ENCODE measurements at regions not wholly inside any gene's neighbourhood (a gene's known extent, or its start where the extent isn't known, plus 50 kb on each side); places are given as distances from the start of the nearest gene placed in this dataset.

- no peak for DNase-seq (ENCODE audit: low read depth)
Observed at GRCh38 chr13:52975969-52976368, 52.6 kb upstream of the OLFM4 start.

- no peak for DNase-seq (ENCODE audit: low read depth)
Observed at GRCh38 chr13:52975161-52975560, 53.5 kb upstream of the OLFM4 start.

DNA sequence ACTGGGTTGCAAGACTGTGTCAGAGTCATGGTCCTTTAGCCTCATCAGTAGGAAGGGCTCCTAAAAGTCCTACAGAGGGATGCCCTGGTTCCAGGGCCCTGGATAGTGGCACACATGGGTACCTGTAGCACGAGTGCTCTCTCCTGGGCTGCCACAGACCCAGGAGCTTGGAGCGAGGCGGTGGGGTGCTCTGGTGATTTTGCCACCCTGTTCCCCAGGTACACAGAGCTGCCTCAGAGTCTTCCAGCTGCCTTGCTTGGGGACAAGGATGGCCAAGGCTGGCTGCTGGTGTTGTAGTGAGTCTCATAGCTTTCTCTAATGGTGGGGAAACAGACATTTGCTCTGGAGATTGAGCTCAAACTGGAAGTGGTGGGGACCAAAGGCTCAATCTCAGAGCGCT, 53.9 kb upstream of the OLFM4 start:
- no peak for DNase-seq (ENCODE audit: low read depth)

DNA sequence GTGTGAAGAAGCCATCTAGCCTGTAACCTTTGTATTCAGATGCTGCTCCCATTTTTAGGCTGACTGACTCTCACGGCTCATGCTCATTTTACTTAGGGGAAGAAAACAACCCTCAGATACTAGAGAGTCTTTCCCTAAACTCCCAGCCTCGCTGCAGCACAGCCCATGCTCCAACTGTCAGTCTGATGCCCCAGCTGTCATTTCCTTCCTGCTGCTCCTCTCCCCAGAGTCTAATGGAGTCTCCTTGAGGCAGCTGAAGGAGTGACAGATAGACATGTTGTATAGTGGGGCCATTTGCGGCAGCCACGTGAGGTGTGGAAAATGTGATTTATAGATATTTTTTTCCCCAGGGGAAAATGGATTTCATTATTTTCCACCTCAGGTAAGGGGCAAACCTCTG, 59.2 kb upstream of the OLFM4 start:
- no peak for DNase-seq (ENCODE audit: low read depth)

GRCh38 chr13:52968074-52968700, 60.4 kb upstream of the OLFM4 start:
- DNase-seq (ENCODE audit: low read depth) = peak; percentile 7

GRCh38 chr13:52961987-52962386, 66.6 kb upstream of the OLFM4 start:
- DNase-seq (ENCODE audit: low read depth) = no peak

DNA sequence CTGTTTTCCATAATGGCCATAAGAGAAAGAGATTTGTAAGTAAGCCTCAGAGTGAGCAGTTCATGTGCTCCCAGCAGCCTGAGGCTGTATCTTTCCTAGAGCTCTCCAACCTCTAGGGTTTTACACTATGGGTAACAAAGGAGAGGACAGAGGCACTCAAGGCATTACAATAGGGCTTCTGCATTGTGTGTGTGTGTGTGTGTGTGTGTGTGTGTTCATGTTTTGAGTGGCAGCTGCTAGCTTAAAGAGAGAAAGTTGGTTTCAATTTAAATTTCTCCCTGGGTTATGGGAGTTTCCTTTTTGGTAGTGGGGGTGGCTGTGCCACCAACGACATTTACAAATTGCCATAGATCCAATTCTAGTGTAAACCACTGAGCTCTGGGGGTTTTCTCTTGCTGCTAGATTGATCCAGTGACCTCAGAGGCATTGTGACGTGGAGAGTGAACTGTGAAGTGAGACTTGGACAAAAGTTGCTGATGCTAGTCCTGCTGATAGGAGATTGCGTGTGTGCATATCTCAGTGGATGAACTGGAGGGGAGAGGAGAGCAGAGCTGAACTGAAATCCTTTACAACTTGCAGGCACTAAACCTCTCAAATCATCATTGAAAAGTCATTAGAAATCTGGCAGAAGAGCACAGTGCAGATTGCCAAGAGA, 67.2 kb upstream of the OLFM4 start:
- no peak for DNase-seq (ENCODE audit: low read depth)

DNA sequence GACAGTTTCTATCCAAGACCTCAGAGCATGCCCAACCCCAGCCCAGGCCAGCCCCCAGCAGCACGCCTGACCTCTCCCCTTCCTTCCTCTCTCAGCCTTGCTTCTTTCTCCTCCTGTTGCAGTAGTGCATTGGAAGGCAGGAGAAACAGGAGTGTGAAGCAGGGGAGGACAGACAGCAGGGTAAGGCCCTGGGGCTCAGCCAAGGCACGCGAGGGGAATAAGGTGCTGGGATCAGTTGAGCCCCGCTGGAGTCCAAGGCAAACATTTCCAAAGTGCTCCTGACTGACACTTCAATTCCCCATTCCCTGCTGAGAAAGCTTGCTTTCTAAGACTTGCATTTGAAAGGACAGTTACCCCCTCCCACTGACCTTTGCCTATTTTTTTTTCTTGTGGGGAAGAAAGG, 73.1 kb upstream of the OLFM4 start:
- no peak for DNase-seq (ENCODE audit: low read depth)

- DNase-seq (ENCODE audit: low read depth) = no peak
Observed at GRCh38 chr13:52954838-52955237, 73.8 kb upstream of the OLFM4 start.

- no peak for DNase-seq (ENCODE audit: low read depth)
Observed at GRCh38 chr13:52950436-52950956, 78.1 kb upstream of the OLFM4 start.

DNA sequence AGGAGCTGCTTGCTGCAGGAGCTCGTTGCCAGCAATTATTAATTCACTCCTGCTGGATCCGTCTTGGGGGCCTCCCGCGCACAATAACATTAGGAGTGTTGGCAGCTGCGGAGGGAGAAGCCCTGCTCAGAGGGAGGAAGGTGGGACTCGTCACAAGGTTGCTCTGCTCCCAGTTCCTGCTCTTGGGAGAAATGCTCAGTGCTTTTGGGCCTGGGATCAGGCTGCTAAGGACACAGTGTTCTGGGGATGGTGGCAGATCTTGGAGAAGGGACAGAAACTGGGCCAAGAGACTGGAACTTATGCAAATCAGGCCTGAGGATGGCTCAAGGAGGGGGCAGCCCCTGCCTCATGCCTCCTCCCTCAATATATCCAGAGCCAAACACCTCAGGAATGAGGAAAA, 78.9 kb upstream of the OLFM4 start:
- DNase-seq (ENCODE audit: low read depth) = no peak

DNA sequence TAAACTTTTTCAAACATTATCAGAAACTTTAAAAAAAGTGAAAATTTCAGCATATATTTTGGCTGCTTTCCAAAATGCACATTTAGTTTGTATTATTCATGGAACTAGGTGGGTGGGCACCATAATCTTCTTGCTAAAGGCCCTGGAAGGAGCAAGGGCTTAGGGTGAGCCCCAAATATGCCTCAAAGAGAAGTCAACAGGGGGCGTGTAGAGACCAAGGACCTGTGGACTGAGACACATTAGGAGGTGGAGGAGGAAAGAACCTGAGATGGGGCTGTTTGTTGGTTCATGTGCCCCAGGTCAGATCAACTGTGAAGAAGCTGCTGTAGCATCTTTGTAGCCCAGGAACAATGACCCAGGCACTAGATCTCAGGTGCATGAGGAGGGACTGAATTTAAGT, 79.6 kb upstream of the OLFM4 start:
- DNase-seq (ENCODE audit: low read depth) = no peak

DNA sequence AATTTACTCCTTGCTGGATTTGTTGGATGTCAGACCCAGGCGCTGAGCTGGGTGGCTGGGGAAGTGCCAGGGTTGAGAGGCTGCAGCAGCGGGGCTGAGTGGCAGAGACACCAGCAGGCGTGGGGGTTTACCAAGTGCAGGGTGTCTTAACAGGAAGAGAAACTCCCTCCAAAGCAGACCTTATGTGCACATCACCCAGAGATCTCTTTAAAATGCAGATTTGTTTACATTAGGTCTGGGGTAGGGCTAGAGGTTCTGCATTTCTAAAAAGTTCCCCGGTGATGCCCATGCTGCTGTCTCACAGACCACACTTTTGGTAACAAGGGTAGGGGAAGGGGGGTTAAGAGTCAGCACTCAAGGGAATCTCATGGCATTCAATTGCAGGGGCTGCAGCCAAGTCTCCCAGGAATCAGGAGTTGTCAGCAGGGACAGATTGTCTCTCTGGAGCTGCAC, 80.7 kb upstream of the OLFM4 start:
- no peak for DNase-seq (ENCODE audit: low read depth)

DNA sequence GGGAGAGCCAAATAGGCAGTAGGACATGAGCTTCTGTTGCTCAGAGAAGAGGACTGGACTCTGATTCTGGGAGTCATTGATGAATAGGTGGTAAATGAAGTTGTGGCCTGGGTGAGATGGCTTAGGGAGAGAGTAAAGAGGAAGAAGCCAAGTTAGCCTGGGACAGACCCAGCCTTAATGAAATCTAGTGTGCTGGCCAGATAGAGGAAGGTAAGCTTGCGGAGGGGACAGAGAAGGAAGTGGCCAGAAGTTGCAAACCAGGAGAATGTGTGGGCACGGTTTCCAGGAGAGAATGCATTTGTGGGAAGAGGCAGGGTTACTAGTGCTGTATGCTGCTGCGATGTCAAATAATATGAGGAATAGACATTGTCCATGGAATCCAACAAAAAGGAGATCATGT, 83.3 kb upstream of the OLFM4 start:
- no peak for DNase-seq (ENCODE audit: low read depth)

- no peak for DNase-seq (ENCODE audit: low read depth)
Observed at GRCh38 chr13:52944697-52945096, 83.9 kb upstream of the OLFM4 start.

DNA sequence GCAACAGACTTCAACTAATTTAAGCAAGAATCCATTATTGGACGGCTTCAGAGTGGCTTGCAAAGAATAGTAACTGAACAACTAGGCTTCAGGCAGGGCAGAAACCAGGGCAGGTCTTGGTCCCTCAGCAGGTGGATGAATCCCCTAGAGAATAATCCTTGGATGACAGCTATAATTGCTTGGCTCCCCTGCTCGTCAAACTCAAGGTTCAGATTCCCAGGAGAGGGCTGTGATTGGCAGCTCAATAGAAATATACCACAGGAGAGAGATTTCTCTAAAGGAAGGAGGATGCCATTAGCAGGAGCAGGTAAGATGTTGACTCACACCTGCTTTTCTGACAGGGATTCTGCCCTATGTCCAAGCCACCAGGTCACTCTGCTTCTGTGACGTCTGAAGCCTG, 89.6 kb upstream of the PCDH8 start:
- no peak for DNase-seq (ENCODE audit: low read depth)

GRCh38 chr13:52936806-52937205, 88.4 kb upstream of the PCDH8 start:
- DNase-seq (ENCODE audit: low read depth) = no peak

- DNase-seq (ENCODE audit: low read depth) = no peak
Observed at GRCh38 chr13:52934258-52934657, 85.8 kb upstream of the PCDH8 start.

- no peak for DNase-seq (ENCODE audit: low read depth)
Observed at GRCh38 chr13:52933547-52934210, 85.2 kb upstream of the PCDH8 start.

GRCh38 chr13:52933099-52933498, 84.7 kb upstream of the PCDH8 start:
- DNase-seq (ENCODE audit: low read depth) = no peak

- no peak for DNase-seq (ENCODE audit: low read depth)
Observed at GRCh38 chr13:52932649-52933048, 84.2 kb upstream of the PCDH8 start.

GRCh38 chr13:52931539-52932431, 83.3 kb upstream of the PCDH8 start:
- no peak for DNase-seq (ENCODE audit: low read depth)

All from stimulated activated CD8-positive, alpha-beta memory T cell treated with anti-CD3 and anti-CD28 coated beads, Interleukin-15, amount 100 ng/mL, for 24 hours (primary cell).